BE2C (cell line): ENCODE measurements at regions not wholly inside any gene's neighbourhood (a gene's known extent, or its start where the extent isn't known, plus 50 kb on each side); places are given as distances from the start of the nearest gene placed in this dataset.

ENCODE experiments used
- DNase-seq: peaks from one replicate; pipeline ENCODE4 v3.0.0-alpha.2; 2020
- H3K27me3 ChIP-seq: fragments of 250-450 bp; sonication (Bioruptor Pico); 2 replicates; pipeline ENCODE4 v1.5.1; 2020; ENCODE audit warnings: mild to moderate bottlenecking
- H3K36me3 ChIP-seq: fragments of 250-450 bp; sonication (Bioruptor Pico); 2 replicates; pipeline ENCODE4 v1.5.1; 2020; ENCODE audit warnings: mild to moderate bottlenecking
- H3K4me1 ChIP-seq: fragments of 250-450 bp; sonication (Bioruptor Pico); 2 replicates; pipeline ENCODE4 v1.5.1; 2020
- H3K4me3 ChIP-seq: 2 replicates; pipeline ENCODE4 v1.5.1; 2011; ENCODE audit warnings: low read depth, low read length
- H3K9me3 ChIP-seq: fragments of 250-450 bp; sonication (Bioruptor Pico); 2 replicates; pipeline ENCODE4 v1.5.1; 2020
- CTCF ChIP-seq: IDR thresholded peaks from 2 replicates; pipeline ENCODE4 v1.5.1; 2012; ENCODE audit warnings: mild to moderate bottlenecking, low read depth, low read length

- no peaks in the 10 kb centered on the region for H3K9me3 ChIP-seq
- H3K27me3 ChIP-seq = no peaks in the 10 kb centered on the region
- no peak overlapping the region for H3K4me3 ChIP-seq
- H3K4me1 ChIP-seq = peaks cover 6% of the 10 kb centered on the region
- no peak for TF ChIP-seq CTCF
- DNase-seq = no peak
- no peaks in the 10 kb centered on the region for H3K36me3 ChIP-seq
These were observed 50.5 kb upstream of the MSTN start for GRCh38 chr2:190113000-190113399.
